ENCODE measurements at regions not wholly inside any gene's neighbourhood (a gene's known extent, or its start where the extent isn't known, plus 50 kb on each side); places are given as distances from the start of the nearest gene placed in this dataset.

DNA sequence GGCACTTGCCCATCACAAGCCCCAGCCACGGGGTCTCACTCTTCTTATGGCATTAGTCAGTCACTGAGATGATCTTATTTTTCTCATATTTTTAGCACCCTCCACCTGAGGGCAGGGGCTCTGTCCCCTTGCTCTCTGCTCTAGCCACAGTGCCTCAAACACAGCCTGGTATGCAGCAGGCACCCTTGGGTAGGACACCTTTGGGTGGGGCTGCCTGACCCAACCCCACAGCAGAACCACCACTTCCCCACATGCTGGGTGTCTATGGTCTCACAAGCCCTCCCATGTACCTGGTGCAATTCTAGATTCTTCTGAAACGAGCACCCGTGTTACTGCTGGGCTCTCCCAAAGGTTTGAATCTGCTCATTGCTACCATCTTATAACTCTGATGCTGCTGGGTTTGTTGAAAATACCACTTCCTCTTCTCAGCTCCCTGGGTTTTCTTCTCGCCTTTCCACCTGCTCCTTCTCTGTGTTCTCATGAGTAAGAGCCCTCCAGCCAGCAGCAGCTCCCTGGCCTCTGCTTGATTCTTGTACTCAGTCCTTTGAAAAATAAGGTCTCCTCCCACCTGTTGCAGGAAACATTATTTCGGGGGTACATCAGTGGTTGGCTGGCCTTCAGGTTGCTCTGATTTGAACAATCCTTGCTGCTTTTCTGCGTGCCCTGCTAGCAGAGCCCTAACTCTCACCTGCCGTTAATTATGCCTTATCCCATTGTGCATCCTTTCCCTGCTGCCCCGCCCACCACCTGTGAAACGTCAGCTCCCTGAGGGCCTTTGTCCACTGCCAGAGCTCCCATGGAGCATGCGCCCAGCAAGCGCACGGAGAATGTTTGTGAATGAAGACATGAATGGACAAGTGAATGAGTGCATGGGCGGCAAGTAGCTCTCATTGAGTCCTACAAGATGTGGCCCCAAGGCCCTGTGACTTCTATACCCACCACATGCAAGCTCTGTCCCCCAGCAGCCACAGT, 1181.6 kb downstream of the TBC1D22A start:
- DNase-seq = no peak

- DNase-seq = no peak
Observed at GRCh38 chr22:47940211-47940610, 1177.8 kb downstream of the TBC1D22A start.

GRCh38 chr22:47933891-47934290, 1171.4 kb downstream of the TBC1D22A start:
- no peak for DNase-seq

DNA sequence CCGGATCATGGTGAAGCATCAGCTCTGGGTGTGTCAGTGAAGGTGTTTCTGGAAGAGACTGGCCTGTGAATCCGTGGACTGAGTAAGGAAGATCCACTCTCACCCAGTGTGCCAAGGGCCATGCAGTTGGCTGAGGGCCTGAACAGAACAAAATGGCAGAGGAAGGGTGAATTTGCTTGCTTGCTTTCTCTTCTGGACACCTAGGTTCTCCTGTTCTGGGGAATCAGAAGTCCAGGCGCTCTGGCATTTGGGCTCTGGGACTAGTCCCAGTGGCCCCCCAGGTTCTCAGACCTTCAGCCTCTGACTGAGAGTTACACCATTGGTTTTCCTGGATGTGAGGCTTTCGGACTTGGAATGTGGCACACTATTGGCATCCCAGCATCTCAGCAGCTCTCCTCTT, 1170.8 kb downstream of the TBC1D22A start:
- DNase-seq = no peak

GRCh38 chr22:47929646-47930185, 1167.3 kb downstream of the TBC1D22A start:
- no peak for DNase-seq

DNA sequence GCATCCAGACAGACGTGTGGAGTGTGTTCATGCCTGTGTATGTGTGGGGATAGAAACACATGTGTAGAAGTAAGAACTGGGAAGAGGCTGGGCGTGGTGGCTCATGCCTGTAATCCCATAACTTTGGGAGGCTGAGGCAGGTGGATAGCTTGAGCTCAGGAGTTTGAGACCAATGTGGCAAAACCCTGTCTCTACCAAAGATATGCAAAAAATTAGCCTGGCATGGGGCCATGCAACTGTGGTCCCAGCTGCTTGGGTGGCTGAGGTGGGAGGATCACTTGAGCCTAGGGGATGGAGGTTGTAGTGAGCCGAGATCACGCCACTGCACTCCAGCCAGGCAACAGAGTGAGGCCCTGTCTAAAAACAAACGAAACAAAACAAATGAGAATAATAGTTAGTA, 1166.6 kb downstream of the TBC1D22A start:
- no peak for DNase-seq

- no peak for DNase-seq
Observed at GRCh38 chr22:47928631-47929030, 1166.2 kb downstream of the TBC1D22A start.

- no peak for DNase-seq
Observed at GRCh38 chr22:47927648-47928210, 1165.3 kb downstream of the TBC1D22A start.

GRCh38 chr22:47923011-47923427, 1160.6 kb downstream of the TBC1D22A start:
- DNase-seq = no peak

DNA sequence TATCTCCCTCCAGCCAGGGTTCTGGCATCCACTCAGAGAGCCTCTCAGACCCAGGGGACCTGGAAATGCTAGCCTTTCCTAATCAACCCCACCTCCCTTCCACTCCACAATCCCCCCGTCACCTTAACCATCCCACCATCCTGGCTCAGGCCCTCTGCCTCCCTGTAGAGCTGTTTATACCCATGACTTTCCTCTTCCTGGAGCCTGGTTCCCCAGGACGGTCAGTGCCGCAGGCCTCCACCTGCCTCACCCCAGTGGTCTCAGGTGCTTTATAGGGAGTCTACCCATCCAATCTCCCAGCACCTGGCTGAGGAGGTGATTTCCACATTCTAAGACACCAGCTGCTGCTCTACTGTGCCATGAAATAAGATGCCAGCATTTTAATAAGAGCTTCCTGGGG, 1159.5 kb downstream of the TBC1D22A start:
- no peak for DNase-seq

- no peak for DNase-seq
Observed at GRCh38 chr22:47920380-47920959, 1158.0 kb downstream of the TBC1D22A start.

GRCh38 chr22:47919893-47920292, 1157.4 kb downstream of the TBC1D22A start:
- no peak for DNase-seq

DNA sequence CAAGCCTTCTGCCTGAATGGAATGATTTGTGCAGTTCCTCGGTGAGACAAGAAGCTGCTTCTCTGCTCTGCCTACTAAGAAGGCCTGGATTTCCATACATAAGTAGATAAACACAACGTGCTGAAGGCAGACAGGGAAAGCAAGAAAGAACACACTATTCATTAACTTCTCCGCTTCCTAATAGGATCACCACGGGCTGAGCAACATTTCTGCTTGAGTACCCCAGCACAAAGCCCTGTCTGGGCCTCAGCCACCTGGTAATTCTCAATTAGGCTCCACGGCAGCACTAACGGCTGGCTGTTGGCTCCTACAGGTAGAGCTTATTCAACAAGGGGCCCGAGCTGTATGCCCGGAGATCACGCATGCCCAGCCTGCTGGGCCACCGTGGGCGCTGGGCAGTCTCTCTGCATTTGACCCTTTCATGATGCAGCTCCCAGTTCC, 1156.6 kb downstream of the TBC1D22A start:
- no peak for DNase-seq

DNA sequence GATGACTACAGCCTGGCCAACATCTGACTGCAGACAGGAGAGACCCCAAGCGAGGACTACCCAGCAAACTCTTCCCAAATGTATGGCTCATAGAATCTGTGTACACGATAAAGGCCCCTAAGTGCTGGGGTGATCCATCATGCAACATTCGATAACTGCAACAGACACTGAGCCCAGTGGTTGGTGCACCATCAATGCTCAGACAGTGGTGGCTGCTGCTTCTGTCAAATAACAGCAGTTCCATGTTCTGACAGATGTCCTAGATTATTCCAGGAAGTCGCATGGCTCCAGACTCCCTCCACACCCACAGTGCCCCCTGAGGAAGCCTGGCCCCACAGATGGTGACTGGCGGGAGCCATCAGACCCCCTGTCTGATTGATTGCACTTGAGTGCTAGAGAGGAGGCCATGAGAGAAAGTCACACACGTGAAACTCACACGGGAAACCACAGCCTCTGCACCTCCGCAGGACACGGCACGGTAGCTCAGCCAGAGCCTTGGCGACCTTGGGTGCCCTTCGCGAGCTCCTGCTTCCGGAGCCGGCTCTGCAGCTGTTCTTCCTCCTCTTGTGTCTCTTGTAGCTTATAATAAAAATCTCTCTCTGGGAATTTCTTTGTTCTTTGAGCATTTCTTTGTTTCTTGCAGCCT, 1155.9 kb downstream of the TBC1D22A start:
- DNase-seq = no peak

GRCh38 chr22:47914481-47915097, 1152.1 kb downstream of the TBC1D22A start:
- DNase-seq = no peak

DNA sequence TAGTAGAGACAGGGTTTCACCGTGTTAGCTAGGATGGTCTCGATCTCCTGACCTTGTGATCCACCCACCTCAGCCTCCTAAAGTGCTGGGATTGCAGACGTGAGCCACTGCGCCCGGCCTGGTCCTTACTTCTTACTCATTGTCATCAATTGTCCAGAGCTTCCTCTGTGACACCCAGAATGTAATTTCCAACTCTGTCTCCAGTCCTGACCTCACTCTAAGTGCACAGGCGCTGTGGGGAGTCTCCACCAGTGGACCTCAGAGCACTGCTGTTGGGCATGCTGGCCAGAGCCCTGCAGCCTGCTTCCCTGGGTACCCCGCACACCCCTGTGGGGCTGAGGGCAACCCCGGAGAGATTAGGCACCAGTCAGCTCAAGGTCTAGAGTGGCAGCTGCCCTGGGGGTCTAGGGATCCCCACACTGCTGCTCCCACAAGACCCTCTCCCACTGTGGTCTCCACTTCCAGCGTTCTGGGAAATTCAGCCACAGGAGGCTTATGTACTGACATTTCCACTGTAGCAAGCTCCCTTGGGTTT, 1140.3 kb downstream of the TBC1D22A start:
- no peak for DNase-seq

GRCh38 chr22:47901911-47902310, 1139.5 kb downstream of the TBC1D22A start:
- no peak for DNase-seq

- DNase-seq = no peak
Observed at GRCh38 chr22:47899894-47900293, 1137.4 kb downstream of the TBC1D22A start.

DNA sequence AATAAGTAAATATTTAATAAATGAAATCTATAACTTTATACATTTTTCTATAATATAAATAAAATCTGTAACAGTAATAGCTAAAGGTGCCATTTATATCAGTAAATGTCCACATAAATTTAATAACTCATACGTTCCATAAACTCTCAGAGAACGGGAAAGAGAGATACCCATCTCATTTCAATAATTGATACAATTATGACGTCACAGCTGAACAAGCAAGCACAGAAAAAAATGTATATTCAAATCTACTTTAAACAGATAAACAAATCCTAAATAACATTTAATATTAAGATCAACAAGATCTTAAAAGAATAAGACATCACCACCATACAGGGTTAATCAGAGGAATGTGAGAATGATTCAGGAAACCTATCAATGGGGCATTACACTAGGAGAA, 1136.5 kb downstream of the TBC1D22A start:
- DNase-seq = no peak

DNA sequence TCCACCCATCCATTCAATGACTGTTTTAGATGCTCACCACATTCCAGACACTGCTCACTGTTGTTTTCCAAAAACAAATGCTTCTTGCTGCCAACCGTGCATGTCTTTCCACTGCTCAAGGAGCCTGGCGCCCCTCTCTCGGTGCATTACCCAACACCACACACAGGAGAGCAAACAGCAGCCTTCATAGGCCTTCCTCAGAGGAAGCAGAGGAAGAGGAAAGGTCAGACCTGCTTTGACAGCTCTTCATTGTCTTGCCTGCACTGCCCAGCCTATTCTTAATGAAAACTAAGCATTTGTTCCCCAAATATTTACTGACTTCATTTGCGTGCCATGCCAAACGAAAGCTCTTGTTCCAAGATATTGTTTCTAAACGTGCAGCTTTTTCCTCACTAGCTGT, 1129.2 kb downstream of the TBC1D22A start:
- DNase-seq = no peak

DNA sequence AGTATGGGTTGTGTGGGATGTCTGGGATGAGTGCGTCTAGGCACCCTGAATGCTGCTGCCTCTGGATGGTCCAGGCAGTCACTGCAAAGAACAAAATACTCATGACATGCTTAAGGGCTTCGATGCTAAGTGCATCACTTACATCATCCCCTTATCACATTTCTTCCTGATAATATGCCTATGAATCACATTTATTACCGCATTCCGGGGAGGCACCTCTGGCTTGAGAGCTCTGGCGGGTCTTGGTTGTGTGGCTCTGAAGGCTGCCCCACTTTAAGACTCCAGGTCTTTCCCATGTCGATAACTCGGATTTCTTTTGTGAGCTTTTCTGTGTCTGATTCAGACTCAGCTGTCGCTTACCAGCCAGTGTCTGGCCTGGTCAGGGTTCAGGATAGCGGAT, 1126.4 kb downstream of the TBC1D22A start:
- no peak for DNase-seq

DNA sequence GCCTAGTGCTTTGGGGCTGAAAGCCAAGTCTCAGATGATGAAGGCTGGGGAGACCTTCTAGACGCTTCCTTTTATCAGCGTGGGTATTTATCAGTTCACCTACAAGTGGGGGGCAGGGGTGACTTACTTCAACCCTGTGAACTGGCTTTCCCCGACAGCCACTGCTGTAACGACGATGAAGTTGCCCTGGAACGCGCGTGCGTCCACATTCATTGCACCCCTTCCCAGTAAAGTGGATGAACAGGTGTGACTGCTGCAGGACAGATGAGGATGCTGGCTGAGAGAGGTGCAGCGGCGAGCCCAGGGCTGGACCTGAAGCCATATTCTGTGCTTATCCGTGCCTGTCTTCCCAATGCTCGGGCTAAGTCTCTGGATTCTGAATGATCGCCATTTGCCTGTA, 1122.3 kb downstream of the TBC1D22A start:
- no peak for DNase-seq
